Right lobe of liver (tissue), 6 donors: ENCODE measurements at regions not wholly inside any gene's neighbourhood (a gene's known extent, or its start where the extent isn't known, plus 50 kb on each side); places are given as distances from the start of the nearest gene placed in this dataset.
"Not testable (repeated sequence)": the region's sequence is repeated elsewhere in the genome, so short reads cannot be mapped to it uniquely, and the experiment has no call there.

ENCODE experiments used
- ATAC-seq, 4 donors: fragments of 200-7000 bp; cut with Tn5 transposase; one replicate each; pipeline ENCODE4 v1.9.1; 2020; ENCODE audit warnings: mild to moderate bottlenecking in 4 of 4, moderate library complexity in 4 of 4
- DNase-seq, 3 donors: peaks; one replicate each; pipeline ENCODE4 v3.0.0-alpha.2; 2020
- H3K27ac ChIP-seq, 3 donors: fragments of 200-600 bp; one replicate each; pipeline ENCODE4 v1.8.0; 2022
- H3K27me3 ChIP-seq, 2 donors: fragments of 200-600 bp; one replicate each; pipeline ENCODE4 v1.8.0; 2022
- H3K36me3 ChIP-seq, 4 donors: fragments of 200-600 bp; sonication (generic) in 1 of 4; one replicate each; pipeline versions ENCODE4 v1.5.1 to v1.8.0; 2017 to 2022; ENCODE audit warnings: control low read depth in 1 of 4
- H3K4me1 ChIP-seq, 4 donors: fragments of 200-600 bp; sonication (generic) in 1 of 4; one replicate each; pipeline versions ENCODE4 v1.5.1 to v1.8.0; 2017 to 2022; ENCODE audit warnings: control low read depth in 1 of 4
- H3K4me3 ChIP-seq, 3 donors: fragments of 200-600 bp; one replicate each; pipeline ENCODE4 v1.8.0; 2022
- H3K9me3 ChIP-seq, 4 donors: fragments of 200-600 bp; sonication (generic) in 1 of 4; one replicate each; pipeline versions ENCODE4 v1.5.1 to v1.8.0; 2017 to 2022; ENCODE audit warnings: control low read depth in 1 of 4
- CTCF ChIP-seq, 4 donors: fragments of 200-600 bp in 3 of 4; fragments of 450-650 bp in 1 of 4; IDR thresholded peaks; one replicate each; pipeline versions ENCODE4 v1.5.1 to v1.8.0; 2016 to 2022; ENCODE audit warnings: antibody characterized with exemption in 4 of 4, mild to moderate bottlenecking in 2 of 4
- POLR2A ChIP-seq: fragments of 450-650 bp; IDR thresholded peaks from one replicate; pipeline ENCODE4 v1.6.1; 2017; ENCODE audit warnings: antibody characterized with exemption, mild to moderate bottlenecking
- WGBS: methylation state at CpG from one replicate; pipeline ENCODE4 v1.1.6; 2018; ENCODE audit warnings: low coverage, low lambda C conversion rate; ENCODE audit not compliant: insufficient coverage; ENCODE audit errors: missing lambda C conversion rate; 5-methylcytosine and 5-hydroxymethylcytosine counted together
- intact Hi-C, 2 donors: fragments of 100-400 bp; cut with DNase I; formaldehyde crosslinking; loops; one replicate each; pipeline versions ENCODE4 v1.11.2 to v1.14.1; 2022
- donor health status: DM: no; HTN: yes; CAD: no.
- donor health status: DM: no; HTN: no; CAD: no.
- donor health status: DM: no; HTN: no; CAD: no.
- donor health status: DM: no; HTN: yes; CAD: no.
- donor health status: DM: no; HTN: yes; CAD: no.

- WGBS: 25% methylated on average over 1 of the region's 1 CpG
- no peaks in the 10 kb centered on the region for H3K9me3 ChIP-seq
Observed at GRCh38 chr6:12640438-12640837, 76.1 kb upstream of the PHACTR1 start.

DNA sequence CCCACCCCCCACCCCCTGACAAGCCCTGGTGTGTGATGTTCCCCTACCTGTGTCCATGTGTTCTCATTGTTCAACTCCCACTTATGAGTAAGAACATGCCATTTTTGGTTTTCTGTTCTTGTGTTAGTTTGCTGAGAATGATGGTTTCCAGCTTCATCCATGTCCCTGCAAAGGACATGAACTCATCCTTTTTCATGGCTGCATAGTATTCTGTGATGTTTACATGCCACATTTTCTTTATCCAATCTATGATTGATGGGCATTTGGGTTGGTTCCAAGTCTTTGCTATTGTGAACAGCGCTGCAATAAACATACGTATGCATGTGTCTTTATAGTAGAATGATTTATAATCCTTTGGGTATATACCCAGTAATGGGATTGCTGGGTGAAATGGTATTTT lies 74.8 kb upstream of the PHACTR1 start:
- 50% methylated on average over 1 of the region's 2 CpGs for WGBS
- DNase-seq, H3K27ac ChIP-seq, H3K4me1 ChIP-seq, ATAC-seq, intact Hi-C loops, H3K9me3 ChIP-seq, H3K4me3 ChIP-seq, H3K36me3 ChIP-seq, H3K27me3 ChIP-seq: not testable (repeated sequence)

More at GRCh38 chr6:12640438-12640837, 76.1 kb upstream of the PHACTR1 start:
- no peak for DNase-seq
- TF ChIP-seq CTCF (IDR thresholded peaks at IDR 0.05) (no peak), POLR2A (no peak)
- no peaks in the 10 kb centered on the region for H3K27me3 ChIP-seq
- ATAC-seq: no peak
- H3K4me1 ChIP-seq: no peaks in the 10 kb centered on the region
- H3K4me3 ChIP-seq: no peak overlapping the region
- intact Hi-C loops: no loop called here
- no peak overlapping the region for H3K27ac ChIP-seq
- H3K36me3 ChIP-seq: no peaks in the 10 kb centered on the region

DNA sequence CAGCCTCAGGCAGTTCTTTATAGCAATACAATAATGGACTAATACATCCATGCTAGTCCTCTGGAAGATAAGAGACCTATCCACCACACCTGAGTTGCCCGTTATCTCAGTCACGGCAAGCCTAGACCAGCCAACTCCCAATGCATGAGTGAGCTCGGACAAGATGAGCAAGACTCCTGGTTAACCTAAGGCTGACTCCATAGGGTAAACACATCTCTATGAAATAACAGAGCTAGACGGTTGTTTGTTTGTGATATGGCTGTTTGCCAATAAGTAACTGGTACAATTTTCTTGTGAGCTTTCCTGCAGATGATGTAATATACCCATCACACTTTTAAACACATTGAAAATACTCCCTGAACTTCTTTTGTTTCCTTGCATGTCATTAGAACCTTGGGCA lies 70.6 kb upstream of the PHACTR1 start:
- Histone ChIP-seq H3K4me3 (no peak overlapping the region), H3K9me3 (no peaks in the 10 kb centered on the region), H3K4me1 (no peaks in the 10 kb centered on the region), H3K27me3 (no peaks in the 10 kb centered on the region), H3K27ac (no peak overlapping the region), H3K36me3 (no peaks in the 10 kb centered on the region)
- TF ChIP-seq CTCF (IDR thresholded peaks at IDR 0.05) (no peak), POLR2A (no peak)
- WGBS: 39% methylated on average over 4 of the region's 4 CpGs
- no peak for DNase-seq
- ATAC-seq: no peak
- intact Hi-C loops: no loop called here

- Histone ChIP-seq H3K4me1 (no peaks in the 10 kb centered on the region), H3K36me3 (no peaks in the 10 kb centered on the region), H3K27ac (no peak overlapping the region), H3K9me3 (no peaks in the 10 kb centered on the region), H3K27me3 (no peaks in the 10 kb centered on the region), H3K4me3 (no peak overlapping the region)
- TF ChIP-seq CTCF (IDR thresholded peaks at IDR 0.05): no peak
- TF ChIP-seq POLR2A: no peak
- WGBS: 73% methylated on average over 4 of the region's 4 CpGs
- DNase-seq: no peak
- ATAC-seq: no peak
- intact Hi-C loops: no loop called here
Observed at GRCh38 chr6:12648171-12648570, 68.4 kb upstream of the PHACTR1 start.

DNA sequence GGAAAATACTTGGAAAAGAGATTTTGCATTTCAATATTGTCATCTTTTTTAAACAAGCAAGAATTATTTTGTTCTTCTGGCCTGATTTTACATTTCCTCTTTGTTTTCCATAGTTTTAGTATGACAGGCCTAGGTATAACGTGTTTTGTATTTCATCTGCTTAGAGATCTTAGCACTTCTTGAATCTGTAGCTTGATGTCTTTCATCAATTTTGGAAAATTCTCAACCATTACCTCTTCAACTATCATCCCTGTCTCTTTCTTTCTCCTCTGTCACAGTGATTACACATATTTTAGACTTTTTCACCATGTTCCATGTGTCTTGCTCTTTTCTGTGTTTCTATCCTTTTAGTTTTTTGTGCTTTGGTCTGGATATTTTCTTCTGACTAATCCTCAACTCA lies 67.2 kb upstream of the PHACTR1 start:
- no peaks in the 10 kb centered on the region for H3K36me3 ChIP-seq
- intact Hi-C loops: no loop called here
- H3K4me1 ChIP-seq: no peaks in the 10 kb centered on the region
- H3K27me3 ChIP-seq: no peaks in the 10 kb centered on the region
- no peak overlapping the region for H3K27ac ChIP-seq
- DNase-seq (no peak), ATAC-seq (no peak)
- H3K4me3 ChIP-seq: no peak overlapping the region
- no peak for TF ChIP-seq CTCF (IDR thresholded peaks at IDR 0.05)
- no peak for TF ChIP-seq POLR2A
- no peaks in the 10 kb centered on the region for H3K9me3 ChIP-seq
- 53% methylated on average over 1 of the region's 1 CpG for WGBS
